Epidermal melanocyte (primary cell): ENCODE measurements at regions not wholly inside any gene's neighbourhood (a gene's known extent, or its start where the extent isn't known, plus 50 kb on each side); places are given as distances from the start of the nearest gene placed in this dataset.
"Not testable (repeated sequence)": the region's sequence is repeated elsewhere in the genome, so short reads cannot be mapped to it uniquely, and the experiment has no call there.

ENCODE experiments used
- DNase-seq: peaks from one replicate; pipeline ENCODE4 v3.0.0; 2011; ENCODE audit warnings: low spot score; ENCODE audit not compliant: insufficient read length

DNA sequence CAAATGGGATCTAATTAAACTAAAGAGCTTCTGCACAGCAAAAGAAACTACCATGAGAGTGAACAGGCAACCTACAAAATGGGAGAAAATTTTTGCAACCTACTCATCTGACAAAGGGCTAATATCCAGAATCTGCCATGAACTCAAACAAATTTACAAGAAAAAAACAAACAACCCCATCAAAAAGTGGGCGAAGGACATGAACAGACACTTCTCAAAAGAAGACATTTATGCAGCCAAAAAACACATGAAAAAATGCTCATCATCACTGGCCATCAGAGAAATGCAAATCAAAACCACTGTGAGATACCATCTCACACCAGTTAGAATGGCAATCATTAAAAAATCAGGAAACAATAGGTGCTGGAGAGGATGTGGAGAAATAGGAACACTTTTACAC, 755.2 kb upstream of the ADGRB3 start:
- DNase-seq, result not testable (repeated sequence)

DNA sequence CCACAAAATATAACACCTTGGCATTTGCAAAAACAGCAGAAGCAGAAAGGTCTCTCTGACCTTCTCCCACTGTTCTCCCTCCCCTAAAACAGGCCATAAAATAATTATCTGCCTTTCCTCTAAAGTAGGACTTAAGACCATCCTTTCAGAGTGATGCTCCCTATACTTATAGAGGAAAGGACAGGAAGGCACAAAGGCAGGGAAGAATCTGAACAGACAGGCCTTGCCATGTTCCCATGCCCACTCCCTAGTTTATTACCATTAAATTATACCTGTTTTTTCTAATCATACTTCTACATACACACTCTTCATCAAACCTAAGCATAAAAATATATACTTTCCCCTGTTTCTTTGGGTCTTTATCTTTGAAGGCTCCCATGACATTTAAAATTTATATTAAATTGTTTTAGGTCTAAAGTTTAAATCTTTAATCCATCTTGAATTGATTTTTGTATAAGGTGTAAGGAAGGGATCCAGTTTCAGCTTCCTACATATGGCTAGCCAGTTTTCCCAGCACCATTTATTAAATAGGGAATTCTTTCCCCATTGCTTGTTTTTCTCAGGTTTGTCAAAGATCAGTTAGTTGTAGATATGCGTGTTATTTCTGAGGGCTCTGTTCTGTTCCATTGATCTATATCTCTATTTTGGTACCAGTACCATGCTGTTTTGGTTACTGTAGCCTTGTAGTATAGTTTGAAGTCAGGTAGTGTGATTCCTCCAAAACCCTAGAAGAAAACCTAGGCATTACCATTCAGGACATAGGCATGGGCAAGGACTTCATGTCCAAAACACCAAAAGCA, 755.8 kb upstream of the ADGRB3 start:
- not testable (repeated sequence) for DNase-seq

DNA sequence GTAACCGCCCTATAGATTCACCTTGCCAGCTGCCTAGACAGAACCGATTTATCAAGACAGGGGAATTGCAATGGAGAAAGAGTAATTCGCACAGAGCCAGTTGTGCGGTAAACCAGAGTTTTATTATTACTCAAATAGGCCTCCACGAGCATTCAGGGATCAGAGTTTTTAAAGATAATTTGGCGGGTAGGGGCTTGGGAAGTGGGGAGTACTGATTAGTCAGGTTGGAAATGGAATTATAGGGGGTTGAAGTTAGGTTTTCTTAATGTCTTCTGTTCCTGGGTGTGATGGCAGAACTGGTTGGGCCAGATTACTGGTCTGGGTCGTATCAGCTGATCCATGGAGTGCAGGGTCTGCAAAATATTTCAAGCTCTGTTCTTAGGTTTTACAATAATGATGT, 756.9 kb upstream of the ADGRB3 start:
- not testable (repeated sequence) for DNase-seq

DNA sequence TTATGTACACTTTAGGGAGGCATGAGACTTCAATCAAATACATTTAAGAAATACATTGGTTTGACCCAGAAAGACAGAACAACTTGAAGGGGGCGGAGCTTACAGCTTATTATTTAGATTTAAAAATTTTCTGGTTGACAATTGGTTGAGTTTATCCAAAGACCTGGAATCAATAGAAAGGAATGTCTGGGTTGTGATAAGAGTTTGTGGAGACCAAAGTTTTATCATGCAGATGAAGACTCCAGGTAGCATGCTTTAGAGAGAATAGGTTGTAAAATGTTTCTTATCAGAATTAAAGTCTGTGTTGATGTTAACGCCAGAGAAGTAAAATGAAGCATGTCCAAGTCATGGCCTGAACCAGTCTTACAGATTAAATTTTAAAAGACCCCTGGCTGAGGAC, 757.8 kb upstream of the ADGRB3 start:
- no peak for DNase-seq

DNA sequence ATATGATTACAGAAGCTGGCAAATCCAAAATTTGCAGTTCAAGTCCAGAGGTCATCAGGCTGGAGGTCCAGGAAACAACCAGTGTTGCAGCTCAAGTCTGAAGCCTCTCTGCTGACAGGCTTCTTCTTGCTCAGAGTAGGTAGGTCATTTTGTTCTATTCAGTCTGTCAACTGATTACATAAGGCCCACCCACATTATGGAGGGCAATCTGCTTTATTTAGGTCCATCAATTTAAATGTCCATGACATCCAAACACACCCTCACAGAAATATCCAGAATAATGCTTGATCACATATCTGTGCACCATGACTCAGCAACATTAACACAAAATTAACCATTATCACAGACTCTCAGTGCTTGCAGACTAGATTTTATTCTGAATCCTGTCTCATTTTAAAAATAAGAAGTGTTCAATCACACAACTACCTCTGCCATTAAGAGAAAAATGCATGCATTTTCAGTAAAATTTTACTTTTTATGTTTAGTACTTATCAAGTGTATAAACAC, 759.2 kb upstream of the ADGRB3 start:
- DNase-seq, result no peak

DNA sequence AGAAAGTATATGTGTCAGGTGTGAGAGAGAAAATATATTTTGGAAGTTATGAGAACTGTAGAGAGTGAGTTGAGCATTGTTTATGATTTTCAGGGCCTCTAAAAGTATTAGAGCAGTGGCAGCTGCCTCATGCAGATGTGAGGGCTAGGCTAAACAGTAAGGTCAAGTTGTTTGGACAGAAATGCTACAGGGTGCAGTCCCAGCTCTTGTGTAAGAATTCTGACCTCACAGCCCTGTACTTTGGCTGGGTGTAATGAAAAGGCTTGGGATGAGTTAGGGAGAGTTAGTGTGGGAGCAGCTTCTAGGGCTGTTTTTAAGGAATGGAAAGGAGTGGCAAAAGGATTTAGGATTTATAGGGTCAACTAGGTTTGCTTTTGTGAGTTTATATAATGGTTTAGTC, 764.8 kb upstream of the ADGRB3 start:
- no peak for DNase-seq

DNA sequence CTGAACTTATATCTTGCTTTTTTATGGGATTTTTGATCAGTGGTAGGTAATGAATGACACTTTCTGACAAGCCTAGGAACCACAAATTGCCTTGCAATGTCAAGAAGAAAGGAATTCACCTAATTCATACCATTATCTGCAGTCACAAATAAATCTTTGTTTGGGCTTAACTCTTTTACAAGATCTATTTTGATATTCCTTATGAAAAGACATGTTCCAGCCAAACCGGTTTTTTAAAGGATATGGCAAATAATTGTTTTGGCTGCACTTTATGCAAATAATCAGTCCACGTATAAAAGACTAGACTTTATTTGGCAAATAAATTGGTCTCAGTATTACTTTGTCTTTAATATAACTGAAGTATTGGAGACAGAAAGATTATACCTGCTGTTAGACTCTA, 771.7 kb upstream of the ADGRB3 start:
- DNase-seq, result no peak

DNA sequence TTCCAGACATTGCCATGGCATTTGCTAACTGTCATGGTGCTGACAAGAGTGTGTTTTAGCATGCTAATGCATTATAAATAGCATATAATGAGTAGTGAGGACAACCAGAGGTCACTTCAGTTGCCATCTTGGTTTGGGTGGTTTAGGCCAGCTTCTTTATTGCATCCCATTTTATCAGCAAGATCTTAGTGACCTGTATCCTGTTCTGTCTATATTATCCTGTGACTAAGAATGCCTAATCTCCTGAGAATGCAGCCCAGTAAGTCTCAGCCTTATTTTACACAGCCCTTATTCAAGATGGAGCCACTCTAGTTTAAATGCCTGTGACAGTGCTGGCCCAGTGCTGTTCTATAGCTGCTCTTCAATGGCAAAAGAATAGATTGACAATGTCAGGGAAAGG, 781.0 kb upstream of the ADGRB3 start:
- DNase-seq, result no peak

DNA sequence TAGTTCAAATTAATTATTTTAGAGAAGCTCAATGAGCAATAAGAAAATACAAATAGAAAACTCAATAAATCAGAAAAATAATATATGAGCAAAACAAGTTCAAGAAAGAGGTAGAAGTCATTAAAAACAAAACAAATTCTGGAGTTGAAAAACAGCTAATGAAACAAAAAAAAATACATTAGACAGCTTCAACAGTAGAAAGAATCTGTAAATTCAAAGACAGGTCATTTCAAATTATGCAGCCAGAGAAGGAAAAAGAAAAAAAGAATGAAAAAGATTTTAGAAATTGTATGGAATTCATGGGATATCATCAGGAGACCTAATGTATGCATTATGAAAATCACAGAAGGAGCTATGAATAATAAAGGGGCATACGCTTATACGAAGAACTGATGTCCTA, 795.3 kb upstream of the ADGRB3 start:
- DNase-seq, result no peak

DNA sequence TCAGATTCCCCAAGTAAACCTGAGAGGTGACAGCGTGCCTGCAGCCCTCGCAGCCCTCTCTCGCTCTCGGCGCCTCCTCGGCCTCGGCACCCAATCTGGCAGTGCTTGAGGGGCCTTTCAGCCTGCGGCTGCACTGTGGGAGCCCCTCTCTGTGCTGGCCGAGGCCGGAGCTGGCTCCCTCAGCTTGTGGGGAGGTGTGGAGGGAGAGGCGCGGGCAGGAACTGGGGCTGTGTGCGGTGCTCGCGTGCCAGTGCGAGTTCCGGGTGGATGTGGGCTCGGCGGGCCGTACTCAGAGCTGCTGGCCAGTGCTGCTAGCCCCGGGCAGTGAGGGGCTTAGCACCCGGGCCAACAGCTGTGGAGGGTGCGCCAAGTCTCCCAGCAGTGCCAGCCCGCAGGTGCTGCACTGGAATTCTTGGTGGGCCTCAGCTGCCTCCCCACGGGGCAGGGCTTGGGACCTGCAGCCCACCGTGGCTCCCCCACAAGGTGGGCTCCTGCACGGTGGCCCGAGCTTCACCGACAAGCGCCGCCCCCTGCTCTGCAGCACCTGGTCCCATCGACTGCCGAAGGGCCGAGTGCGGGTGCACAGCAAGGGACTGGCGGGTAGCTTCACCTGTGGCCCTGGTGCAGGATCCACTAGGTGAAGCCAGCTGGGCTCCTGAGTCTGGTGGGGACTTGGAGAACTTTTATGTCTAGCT, 809.7 kb upstream of the ADGRB3 start:
- DNase-seq, result no peak

DNA sequence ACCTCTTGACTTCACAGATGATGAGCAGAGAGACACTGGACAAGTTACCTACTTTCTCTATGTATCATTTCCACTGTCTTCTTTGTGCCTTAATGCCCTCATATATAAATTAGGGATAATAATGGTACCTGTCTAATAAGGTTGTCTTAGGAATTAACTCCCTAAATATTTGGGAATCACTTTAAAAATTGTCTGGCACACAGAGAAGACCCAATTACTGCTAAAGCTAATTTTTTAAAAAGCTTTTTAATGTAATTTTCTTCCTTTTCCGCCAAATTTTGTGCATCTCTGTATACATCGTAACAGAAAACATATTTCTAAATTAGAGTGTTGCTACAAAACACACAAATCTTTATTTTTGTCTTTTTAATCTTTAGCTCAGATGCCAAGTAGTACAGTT, 816.8 kb upstream of the ADGRB3 start:
- DNase-seq, result no peak

DNA sequence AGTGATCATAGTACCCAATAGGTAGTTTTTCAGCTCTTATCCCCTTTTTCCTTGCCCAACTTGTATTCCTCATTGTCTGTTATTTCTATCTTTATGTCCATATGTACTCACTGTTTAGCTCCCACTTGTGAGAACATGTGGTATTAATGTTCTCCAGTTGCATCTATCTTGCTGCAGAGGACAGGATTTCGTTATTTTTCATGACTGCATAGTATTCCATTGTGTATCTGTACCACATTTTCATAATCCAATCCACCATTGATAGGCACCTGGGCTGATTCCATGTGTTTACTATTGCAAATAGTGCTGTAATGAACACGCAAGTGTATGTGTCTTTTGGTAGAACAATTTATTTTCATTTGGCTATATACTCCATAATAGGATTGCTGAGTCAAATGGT, 819.5 kb upstream of the ADGRB3 start:
- no peak for DNase-seq

DNA sequence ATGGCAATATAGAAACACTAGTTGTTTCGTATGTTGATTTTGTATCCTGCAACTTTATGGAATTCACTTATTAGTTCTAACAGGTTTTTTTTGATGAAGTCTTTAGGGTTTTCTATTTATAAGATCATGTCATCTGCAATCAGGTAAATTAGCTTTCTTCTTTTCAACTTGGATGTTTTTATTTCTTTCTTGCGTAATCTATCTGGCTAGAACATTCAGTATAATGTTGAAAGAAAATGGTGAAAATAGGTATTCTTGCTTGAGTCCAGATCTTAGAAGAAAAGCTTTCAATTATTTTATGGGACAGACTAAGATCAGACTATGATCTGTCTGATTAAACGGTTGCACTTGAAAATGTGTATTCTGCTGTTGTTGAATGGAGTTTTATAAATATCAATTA, 820.8 kb upstream of the ADGRB3 start:
- no peak for DNase-seq

DNA sequence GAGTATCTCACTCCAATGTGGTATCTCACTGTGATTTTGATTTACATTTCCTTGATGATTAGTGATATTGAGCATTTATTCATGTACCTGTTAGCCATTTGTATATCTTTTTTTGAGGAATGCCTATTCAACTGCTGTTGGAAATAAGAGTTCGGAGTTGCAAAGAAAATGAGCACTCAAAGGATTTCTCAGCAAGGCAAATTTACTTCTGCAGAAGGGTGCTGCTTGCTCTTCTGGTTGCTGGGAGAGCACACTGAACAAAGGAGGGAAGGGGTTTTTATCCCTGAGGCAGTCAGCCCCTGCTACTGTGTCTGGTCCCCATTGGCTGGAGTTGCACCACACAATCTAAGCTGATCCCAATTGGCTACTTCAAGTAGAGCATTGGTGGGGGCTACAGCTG, 822.4 kb upstream of the ADGRB3 start:
- no peak for DNase-seq

DNA sequence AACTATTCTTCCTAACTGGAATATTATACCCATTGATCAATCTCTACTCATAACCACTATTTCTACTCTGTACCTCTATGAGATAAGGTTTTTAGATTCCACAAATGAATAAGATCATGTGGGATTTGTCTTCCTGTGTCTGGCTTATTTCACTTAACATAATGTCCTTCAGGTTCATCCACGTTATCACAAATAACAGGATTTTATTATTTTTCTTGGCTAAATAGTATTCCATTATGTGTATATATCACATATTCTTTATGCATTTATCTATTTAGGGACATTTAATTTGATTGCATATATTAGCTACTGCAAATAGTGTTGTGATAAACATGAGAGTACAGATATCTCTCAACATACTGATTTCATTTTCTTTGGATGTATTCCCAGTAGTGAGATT, 823.0 kb upstream of the ADGRB3 start:
- no peak for DNase-seq

DNA sequence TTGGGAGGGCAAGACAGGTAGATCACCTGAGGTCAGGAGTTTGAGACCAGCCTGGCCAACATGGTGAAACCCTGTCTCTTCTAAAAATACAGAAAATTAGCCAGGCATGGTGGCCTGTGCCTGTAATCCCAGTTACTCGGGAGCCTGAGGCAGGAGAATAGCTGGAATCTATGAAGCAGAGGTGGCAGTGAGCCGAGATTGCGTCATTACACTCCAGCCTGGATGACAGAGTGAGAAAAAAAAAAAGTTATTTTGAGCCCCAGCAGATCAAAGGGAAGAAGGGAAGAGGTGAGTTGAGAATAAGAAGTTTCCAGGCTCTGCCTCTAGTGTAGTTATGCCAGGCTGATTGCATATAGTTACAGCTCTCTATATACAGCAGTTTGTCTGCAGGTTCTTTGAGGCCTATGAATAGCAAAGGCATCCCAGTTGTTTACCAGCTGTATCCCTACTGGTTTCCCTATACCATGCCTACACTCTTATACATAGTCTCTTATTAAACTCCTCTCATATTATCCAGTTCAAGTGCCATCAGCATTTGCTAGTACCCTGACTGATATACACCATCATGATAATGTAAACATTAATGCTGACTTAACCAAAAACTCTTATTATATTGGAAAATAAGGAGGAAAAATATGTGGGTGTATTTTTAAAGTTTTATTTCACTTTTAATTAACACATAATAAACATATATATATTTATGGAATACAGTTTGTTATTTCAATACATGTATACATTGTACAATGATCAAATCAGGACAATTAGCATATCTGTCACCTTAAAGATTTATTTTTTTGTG, 823.6 kb upstream of the ADGRB3 start:
- DNase-seq, result no peak

DNA sequence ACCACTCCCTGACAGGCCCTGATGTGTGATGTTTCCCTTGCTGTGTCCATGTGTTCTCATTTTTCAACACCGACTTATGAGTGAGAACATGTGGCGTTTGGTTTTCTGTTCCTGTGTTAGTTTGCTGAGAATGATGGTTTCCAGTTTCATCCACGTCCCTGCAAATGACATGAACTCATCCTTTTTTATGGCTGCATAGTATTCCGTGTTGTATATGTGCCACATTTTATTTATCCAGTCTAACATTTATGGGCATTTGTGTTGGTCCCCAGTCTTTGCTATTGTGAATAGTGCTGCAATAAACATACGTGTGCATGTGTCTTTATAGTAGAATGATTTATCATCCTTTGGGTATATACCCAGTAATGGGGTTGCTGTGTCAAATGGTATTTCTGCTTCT, 830.3 kb upstream of the ADGRB3 start:
- not testable (repeated sequence) for DNase-seq

DNA sequence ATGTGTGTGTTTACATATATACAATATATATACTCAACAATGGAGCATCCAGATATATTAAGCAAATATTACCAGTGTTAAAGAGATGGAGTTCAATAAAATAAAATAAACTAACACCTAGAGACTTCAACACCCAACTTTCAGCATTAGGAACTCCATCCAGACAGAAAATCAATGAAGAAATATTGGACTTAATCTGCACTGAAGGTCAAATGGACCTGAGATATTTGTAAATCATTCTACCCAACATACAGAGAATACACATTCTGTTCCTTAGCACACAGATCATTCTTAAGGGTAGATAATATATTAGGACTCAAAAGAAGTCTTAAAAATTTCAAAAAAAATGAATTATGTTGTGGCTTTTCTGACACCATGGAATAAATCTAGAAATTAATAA, 832.3 kb upstream of the ADGRB3 start:
- DNase-seq, result no peak

DNA sequence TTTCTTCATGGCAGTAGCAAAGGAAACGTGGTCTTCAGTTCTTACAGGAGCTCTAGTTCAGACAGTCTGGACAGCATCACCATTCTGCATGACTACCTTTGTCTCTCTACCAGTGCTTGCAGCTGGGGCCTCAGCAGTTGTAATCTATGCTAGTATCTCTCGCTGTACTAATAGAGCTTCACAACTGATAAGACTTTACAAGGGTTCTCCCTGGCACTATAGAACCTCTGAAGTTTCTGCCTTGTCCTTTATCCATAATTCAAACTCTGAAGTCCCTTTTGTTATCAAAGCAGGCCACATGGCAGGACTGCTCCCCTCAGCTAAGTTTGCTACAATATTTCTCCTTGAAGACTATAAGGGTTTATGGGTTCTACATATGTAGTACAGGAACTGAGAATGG, 842.1 kb upstream of the ADGRB3 start:
- no peak for DNase-seq

DNA sequence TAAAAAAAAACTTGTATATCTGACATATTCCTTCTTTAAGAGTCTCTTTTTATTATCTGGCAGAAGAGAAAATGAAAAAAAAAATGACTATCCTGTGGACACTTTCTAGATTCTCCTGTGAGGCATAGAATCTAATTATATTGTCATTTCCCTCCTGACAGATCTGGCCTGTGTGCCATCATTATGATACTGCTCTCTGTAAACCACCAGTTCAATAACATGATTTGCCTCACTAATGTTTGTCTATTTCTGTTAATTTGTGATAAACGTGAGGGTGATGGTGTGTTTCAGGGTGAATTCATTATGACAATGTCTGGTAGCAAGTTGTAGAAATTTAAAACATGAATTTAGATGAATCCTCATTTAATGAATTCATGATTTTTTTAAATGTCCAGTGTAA, 844.5 kb upstream of the ADGRB3 start:
- DNase-seq, result no peak

DNA sequence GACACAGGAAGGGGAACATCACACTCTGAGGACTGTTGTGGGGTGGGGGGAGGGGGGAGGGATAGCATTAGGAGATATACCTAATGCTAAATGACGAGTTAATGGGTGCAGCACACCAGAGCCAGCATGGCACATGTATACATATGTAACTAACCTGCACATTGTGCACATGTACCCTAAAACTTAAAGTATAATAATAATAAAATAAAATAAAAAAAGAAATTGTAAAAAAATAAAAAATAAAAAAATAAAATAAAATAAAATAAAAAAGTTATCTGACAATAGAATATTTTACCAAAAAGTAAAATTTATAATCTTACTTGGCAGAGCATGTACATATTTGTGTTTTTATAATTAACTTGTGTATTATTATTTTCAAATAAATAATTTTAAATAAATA, 848.0 kb upstream of the ADGRB3 start:
- not testable (repeated sequence) for DNase-seq

DNA sequence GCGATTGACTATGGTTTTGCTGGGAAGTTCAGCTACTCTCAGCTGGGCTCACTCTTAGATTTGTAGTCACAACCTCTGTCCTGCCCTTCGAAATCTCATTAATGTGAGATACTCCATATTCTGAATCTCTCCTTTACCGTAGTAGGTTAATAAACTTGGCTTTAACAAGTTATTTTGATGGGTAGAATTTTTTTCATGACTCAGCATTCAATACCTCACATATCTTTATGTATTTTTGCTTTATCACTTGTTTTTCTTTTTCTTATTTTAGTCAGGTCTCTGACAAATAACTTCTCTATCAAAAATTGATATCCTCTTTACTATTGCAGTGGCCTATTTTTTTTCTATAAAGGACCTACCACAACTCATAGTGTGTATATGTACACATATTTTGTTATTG, 855.2 kb upstream of the ADGRB3 start:
- no peak for DNase-seq
